GM19328 (cell line): ENCODE measurements at regions not wholly inside any gene's neighbourhood (a gene's known extent, or its start where the extent isn't known, plus 50 kb on each side); places are given as distances from the start of the nearest gene placed in this dataset.

Source experiments
- ATAC-seq: cut with Tn5 transposase; IDR thresholded peaks from one replicate; pipeline ENCODE4 v1.9.1; 2021; ENCODE audit warnings: mild to moderate bottlenecking, moderate library complexity; ENCODE audit not compliant: unreplicated experiment

DNA sequence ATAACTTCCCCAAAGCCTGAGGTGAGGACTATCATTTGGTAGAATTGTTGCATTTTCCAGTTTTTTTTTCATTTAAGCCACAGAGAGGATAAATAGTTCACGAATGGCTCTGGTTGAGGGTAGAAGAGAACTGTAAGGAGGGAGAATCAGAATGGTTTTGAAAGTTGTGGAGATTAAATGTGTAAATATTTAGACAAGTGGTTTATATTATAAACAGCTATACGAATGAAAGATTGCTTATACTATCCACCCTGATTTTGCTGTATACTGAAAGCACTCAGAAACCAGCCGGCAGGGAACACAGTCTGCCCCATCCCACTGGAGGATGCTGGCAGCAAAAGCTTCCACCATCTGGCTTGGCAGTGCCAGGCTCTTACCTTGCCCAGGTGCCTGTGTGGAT is 341.1 kb downstream of the RAPGEF2 start:
- no peak for ATAC-seq

GRCh38 chr4:159444678-159445077 is 341.8 kb downstream of the RAPGEF2 start:
- ATAC-seq = no peak

DNA sequence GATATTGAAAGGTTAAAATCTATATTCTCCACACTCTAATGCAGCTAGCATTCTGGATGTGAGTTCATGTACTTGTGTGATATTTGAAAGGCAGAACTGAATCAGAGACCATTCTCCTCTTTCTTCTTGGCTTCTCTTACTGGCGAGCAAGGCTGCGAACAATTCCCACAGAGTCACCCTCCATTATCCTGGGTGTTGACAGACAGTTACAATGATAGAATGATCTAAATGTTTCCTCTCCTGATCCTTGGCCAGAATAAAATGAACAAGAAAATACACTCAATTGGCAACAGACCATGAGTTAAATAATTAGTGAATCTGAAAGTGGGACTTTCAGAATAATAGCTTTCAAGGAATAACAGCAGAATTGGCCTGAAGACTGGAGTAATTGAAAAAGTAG is 342.8 kb downstream of the RAPGEF2 start:
- no peak for ATAC-seq

DNA sequence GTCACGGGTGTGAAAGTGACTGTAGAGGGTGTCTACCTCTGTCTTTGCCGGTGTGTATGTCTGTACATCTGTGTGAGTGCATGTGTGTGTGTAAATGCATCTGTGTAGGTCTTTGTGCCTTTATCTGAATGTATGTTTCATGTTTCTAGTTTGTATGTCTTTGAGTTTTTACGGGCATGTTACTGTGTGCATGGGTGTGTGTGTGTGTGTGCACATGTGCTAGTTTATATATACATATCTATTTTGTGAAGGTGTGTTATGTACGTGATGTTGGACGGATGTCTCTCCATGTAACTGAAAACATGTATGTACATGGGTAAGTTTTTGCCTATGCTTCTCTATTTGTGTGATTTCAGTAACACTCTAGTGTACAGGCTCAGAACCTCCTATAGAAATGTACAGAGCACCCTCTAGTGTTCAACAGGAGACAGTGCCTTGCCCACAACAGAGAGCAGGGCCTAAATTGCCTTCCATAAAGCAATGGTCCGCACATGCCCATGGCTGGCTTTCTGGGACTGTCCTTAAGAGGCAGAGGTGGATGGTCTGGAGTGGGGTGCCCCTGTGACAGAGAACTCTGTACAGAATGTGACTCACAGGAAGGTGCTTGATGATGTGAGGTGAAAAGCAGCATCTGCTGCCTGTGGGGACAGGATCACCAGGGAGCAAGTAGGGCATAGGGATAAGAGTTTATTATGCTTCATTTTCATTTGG is 343.5 kb downstream of the RAPGEF2 start:
- peak; percentile 100 for ATAC-seq

DNA sequence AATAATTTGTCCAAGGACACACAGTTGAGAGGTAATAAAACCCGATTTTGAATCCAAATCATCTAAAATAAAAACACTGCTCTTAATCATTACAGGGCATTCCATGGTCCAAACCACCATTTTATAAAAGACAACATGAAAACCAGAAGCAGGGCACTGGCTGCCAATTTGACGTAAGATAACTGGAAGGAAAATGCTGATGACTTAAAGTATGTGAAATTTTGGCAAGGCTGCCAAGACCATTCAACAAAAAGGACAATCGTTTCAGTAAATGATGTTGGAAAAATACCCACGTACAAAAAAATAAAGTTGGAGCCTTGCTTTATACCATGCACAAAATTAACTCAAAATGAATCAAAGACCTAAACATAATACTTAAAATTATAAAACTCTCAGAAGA is 344.4 kb downstream of the RAPGEF2 start:
- no peak for ATAC-seq

GRCh38 chr4:159451006-159451405 is 348.1 kb downstream of the RAPGEF2 start:
- ATAC-seq = no peak

- no peak for ATAC-seq
Measured at GRCh38 chr4:159455675-159456237, 352.9 kb downstream of the RAPGEF2 start.

GRCh38 chr4:159460371-159460770 is 357.5 kb downstream of the RAPGEF2 start:
- ATAC-seq = no peak

GRCh38 chr4:159463235-159463634 is 360.4 kb downstream of the RAPGEF2 start:
- ATAC-seq = no peak

DNA sequence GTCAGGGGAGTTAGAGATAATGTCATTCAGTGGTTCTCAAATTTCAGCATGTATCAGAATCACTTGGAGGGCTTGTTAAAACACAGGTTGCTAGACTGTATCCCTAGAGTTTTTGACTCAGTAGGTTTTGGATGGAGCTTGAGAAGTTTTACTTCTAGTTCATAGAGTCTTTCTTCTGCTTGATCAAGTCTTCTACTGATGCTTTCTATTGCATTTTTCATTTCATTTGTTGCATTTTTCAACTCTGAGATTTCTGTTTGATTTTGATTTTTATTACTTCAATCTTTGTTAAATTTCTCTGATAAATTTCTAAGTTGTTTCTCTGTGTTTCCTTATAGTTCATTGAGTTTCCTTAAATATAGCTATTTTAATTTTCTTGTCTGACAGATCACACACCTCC is 361.4 kb downstream of the RAPGEF2 start:
- ATAC-seq = no peak

GRCh38 chr4:159476886-159477285 is 374.0 kb downstream of the RAPGEF2 start:
- ATAC-seq = no peak

DNA sequence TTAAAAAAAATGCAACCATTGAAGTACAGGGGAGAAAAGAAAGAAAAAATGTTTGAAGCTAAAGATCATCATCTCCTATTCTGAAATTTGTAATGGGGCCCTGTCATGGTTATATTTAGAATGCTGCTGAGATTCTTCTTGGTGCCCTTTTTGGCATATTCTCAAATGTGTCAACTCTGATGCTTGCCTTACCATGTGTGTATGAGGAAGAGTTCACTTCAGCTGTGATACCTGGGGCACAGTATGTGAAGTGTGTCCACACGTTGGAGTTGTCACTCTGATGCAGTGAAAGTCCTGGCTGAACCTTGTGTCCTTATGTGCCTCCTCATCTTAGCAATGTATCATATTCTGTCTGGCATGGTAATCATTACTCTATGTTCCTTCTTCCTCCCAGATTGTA is 377.9 kb downstream of the RAPGEF2 start:
- no peak for ATAC-seq

DNA sequence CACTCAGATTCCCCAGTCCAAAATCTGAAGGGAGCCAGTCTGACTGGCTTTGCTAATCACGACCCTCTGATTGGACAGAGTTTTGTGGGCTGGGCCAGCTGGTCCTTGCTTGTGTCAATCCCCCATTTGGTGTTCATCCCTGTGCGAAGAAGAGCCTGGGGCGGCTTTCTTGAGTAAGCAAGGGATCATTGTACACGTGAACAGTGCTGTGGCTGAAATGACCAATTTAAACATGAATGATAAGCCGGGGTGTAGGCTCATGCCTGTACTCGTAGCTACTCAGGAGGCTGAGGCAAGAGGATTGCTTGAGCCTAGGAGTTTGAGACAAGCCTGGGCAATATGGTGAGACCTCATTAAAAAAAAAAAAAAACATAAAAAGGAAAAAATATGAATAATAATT is 379.1 kb downstream of the RAPGEF2 start:
- no peak for ATAC-seq

GRCh38 chr4:159483110-159483781 is 380.4 kb downstream of the RAPGEF2 start:
- no peak for ATAC-seq

DNA sequence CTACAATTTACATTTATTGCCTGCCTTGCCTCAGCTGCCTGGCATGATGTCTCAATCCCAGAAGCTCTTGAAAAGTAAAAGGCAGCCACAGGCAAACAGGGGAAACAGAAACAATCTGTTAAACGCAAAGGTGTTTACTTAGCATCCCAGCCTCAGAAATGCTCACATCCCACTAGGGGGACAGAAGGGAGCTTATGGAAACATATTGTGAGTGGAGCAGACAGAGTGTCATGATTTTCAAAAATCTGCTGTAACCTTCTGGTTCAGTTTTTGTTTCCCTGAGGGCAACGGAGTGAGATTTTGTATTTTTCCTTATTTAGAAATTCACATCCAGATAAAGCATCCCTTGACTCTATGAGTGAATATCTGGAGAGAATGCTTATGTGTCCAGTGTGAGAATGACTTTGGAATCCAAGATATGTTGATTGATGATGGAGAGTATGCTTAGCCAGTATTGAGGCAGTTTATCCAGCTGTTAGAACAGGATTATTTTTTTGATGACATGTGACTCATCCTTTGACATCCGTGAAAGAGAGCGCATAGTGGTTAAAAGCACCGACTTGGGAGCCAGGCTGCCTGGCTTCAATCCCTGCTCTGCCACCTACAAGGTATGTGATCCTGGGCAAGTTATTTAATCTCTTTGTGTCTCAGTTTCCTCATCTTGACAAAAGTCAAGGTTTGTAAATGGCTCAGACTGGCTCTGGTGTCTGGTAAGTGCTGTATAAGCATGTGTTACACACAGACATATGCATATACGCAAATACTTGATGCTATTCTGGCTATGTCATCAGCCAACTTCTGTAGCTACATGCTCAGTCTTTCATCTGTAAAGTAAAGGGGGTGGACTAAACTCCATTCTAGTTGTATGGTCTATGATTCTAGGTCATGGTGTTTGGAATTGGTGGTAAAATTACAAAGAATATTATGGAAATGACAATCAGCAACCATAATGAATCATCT is 381.2 kb downstream of the RAPGEF2 start:
- ATAC-seq = no peak

DNA sequence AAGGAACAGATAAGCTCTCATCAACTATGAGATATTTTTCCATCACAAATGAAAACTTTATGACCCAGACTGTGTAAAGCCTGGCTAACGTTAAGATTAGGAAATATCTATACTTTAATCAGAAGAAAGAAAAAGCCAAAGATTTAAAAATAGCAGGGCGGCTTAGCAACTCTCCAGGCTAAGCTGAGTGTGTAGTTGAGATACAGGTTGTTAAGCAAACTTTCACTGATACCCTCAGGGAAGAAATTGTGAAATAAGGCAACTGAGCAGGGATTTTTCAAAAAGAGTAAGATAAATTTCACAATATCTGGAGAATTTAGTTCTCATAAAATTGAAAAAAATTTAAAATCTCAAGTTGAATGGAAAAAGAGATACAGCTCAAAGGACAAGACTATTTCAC is 382.0 kb downstream of the RAPGEF2 start:
- ATAC-seq = no peak

DNA sequence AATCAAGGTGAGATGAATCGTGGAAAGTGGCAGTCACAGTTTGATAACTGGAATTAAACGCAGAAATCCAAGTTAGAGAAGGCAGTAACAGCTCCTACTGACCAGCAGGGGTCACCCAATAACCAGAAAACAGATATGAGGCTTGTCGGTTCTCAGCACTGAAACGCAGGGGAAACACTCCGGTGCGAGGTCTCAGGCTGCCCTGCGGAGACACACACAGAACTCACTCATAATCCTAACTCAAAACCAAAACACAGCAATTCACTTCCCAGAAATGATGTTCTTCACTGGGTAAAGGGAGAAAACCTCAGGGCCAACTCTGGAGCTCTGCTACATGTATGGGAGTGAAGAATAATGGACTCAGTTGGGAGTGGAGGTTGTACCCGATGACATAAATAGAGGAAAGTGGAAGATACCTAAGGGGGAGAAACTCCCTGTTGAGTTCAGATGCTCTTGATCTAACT is 384.4 kb downstream of the RAPGEF2 start:
- ATAC-seq = peak; percentile 96

DNA sequence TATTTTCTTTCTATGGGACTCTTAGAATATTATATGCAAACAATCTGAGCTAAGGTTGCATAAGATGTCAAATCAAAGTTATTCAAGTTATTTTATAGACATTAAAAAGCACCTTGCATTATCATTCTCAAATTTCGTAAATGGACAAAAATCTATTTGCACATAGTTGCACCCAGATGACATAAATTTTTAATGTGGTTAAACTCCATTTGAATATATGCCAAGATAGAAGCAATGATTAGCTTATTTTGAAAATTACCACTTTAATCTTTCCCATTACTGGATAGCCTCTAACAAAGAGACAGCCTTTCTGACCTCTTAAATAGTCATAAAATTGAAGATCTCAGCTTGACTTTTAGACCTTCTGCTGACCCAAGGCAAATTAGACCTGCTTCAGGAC is 386.8 kb downstream of the RAPGEF2 start:
- ATAC-seq = no peak

- ATAC-seq = no peak
Measured at GRCh38 chr4:159495515-159496236, 392.8 kb downstream of the RAPGEF2 start.

DNA sequence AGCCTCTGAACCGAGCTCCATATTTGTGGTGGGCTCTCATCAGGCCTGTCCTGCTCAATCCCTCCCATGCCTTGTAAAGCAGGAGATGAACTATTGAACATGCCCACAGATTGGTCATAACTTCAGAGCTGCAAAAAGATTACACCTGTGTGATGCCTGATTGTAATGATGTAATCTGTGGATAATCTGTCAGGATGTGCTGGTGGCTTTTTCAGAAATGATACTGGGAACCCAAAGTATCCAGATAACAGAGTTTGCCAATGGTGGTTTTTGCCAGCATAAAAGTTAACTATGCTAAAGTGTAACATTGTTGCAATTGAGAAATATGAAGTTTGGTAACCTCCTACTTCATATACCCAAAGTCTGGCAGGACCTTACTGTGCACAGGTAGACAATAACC is 393.4 kb downstream of the RAPGEF2 start:
- ATAC-seq = no peak
